Endothelial cell of umbilical vein (primary cell): ENCODE measurements at regions not wholly inside any gene's neighbourhood (a gene's known extent, or its start where the extent isn't known, plus 50 kb on each side); places are given as distances from the start of the nearest gene placed in this dataset.

Experiments used
- BruUV-seq: library from RNA; stranded (reverse); fragments of 400-500 nt; replicated peaks from 2 replicates; lab custom pipeline; 2021; lab: Mats Ljungman, UMichigan
- CTCF ChIA-PET: fragments of 300-600, 350-600 bp; sonication (Branson Sonifier 250); formaldehyde crosslinking; loops from one replicate; lab custom pipeline; 2021; ENCODE audit warnings: antibody characterized with exemption, inconsistent platforms; lab: Charles Lee
- POLR2A ChIA-PET: fragments of 300-600, 350-600 bp; sonication (Branson Sonifier 250); formaldehyde crosslinking; loops from one replicate; lab custom pipeline; 2021; ENCODE audit warnings: antibody characterized with exemption, inconsistent platforms; lab: Charles Lee
- DNase-seq: peaks from one replicate; pipeline ENCODE4 v3.0.0-alpha.2; 2011; ENCODE audit warnings: low read depth, low spot score
- FAIRE-seq: peaks from 2 replicates; lab custom pipeline; 2011; peaks lifted over from hg19 to GRCh38; lab: Jason Lieb, UNC
- H2AFZ ChIP-seq: 2 replicates; pipeline ENCODE4 v1.6.0; 2012; ENCODE audit warnings: low read depth, low read length, control low read depth, inconsistent platforms
- H3K27ac ChIP-seq: 2 replicates; pipeline ENCODE4 v1.5.1; 2011; ENCODE audit warnings: low read depth, mild to moderate bottlenecking, control low read depth, low read length, moderate library complexity; ENCODE audit not compliant: insufficient read depth
- H3K27me3 ChIP-seq, 2 experiments: 2 replicates each; pipeline versions ENCODE4 v1.6.0 to v1.6.1; 2011; ENCODE audit warnings: low read length in 2 of 2, mixed read lengths in 1 of 2; ENCODE audit not compliant: control insufficient read depth in 2 of 2, insufficient read depth in 2 of 2
- H3K36me3 ChIP-seq, 2 experiments: 2 replicates in 1 of 2; 3 replicates in 1 of 2; pipeline ENCODE4 v1.5.1; 2011; ENCODE audit warnings: low read length in 2 of 2, mild to moderate bottlenecking in 1 of 2, moderate library complexity in 1 of 2; ENCODE audit not compliant: control insufficient read depth in 2 of 2, insufficient read depth in 2 of 2; ENCODE audit errors: extremely low read depth in 1 of 2
- H3K4me1 ChIP-seq: 3 replicates; pipeline ENCODE4 v1.5.1; 2011; ENCODE audit warnings: mild to moderate bottlenecking, low read length; ENCODE audit not compliant: control insufficient read depth, insufficient read depth; ENCODE audit errors: extremely low read depth
- H3K4me2 ChIP-seq: 2 replicates; pipeline ENCODE4 v1.6.1; 2011; ENCODE audit warnings: low read length, control low read depth, mixed read lengths; ENCODE audit not compliant: insufficient read depth
- H3K4me3 ChIP-seq, 3 experiments: fragments of 200-600 bp in 1 of 3; sonication (generic), shearing (Covaris generic) in 1 of 3; replicated peaks in 1 of 3; 2 replicates each; pipeline ENCODE4 v1.5.1; 2011 to 2016; ENCODE audit warnings: control low read depth in 3 of 3, low read length in 3 of 3, mild to moderate bottlenecking in 2 of 3, inconsistent platforms in 1 of 3, low read depth in 1 of 3, moderate library complexity in 1 of 3; ENCODE audit not compliant: insufficient read depth in 1 of 3
- H3K79me2 ChIP-seq: 2 replicates; pipeline ENCODE4 v1.6.0; 2012; ENCODE audit warnings: low read length, inconsistent platforms; ENCODE audit not compliant: control insufficient read depth, insufficient read depth
- H3K9ac ChIP-seq: replicated peaks from 2 replicates; pipeline ENCODE3; 2011; ENCODE audit warnings: low read length, control low read depth; ENCODE audit not compliant: insufficient read depth; ENCODE audit errors: extremely low read depth
- H3K9me1 ChIP-seq: replicated peaks from 3 replicates; pipeline ENCODE4 v1.6.0; 2011; ENCODE audit warnings: mild to moderate bottlenecking, low read length; ENCODE audit not compliant: control insufficient read depth, insufficient read depth; ENCODE audit errors: extremely low read depth
- H3K9me3 ChIP-seq: replicated peaks from 2 replicates; pipeline ENCODE4 v1.5.1; 2012; ENCODE audit warnings: low read length, inconsistent platforms; ENCODE audit not compliant: control insufficient read depth, insufficient read depth
- H4K20me1 ChIP-seq: replicated peaks from 2 replicates; pipeline ENCODE3; 2011; ENCODE audit warnings: mild to moderate bottlenecking, low read length; ENCODE audit not compliant: control insufficient read depth, insufficient read depth; ENCODE audit errors: extremely low read depth
- CTCF ChIP-seq, 2 donors: IDR thresholded peaks; 1 replicate in 1 of 2; 2 replicates in 1 of 2; pipeline ENCODE4 v1.5.1; 2011; ENCODE audit warnings: low read length in 2 of 2, mild to moderate bottlenecking in 2 of 2, moderate library complexity in 2 of 2, control low read depth in 1 of 2, inconsistent platforms in 1 of 2, low read depth in 1 of 2; ENCODE audit not compliant: insufficient read depth in 1 of 2; ENCODE audit errors: extremely low read depth in 1 of 2
- EZH2 ChIP-seq: IDR thresholded peaks from 2 replicates; pipeline ENCODE4 v1.6.1; 2012; ENCODE audit warnings: borderline replicate concordance, low read depth, mild to moderate bottlenecking, moderate library complexity, low read length, inconsistent platforms; ENCODE audit not compliant: severe bottlenecking
- FOS ChIP-seq: IDR thresholded peaks from 2 replicates; pipeline ENCODE4 v1.6.1; 2011; ENCODE audit warnings: mild to moderate bottlenecking, low read length, moderate library complexity, borderline replicate concordance; ENCODE audit not compliant: insufficient read depth
- GATA2 ChIP-seq: IDR thresholded peaks from 2 replicates; pipeline ENCODE4 v1.7.0; 2011; ENCODE audit warnings: low read depth, mild to moderate bottlenecking, moderate library complexity, mixed read lengths, low read length; ENCODE audit not compliant: insufficient read length, insufficient read depth
- JUN ChIP-seq: IDR thresholded peaks from 2 replicates; pipeline ENCODE4 v1.6.1; 2011; ENCODE audit warnings: borderline replicate concordance, low read depth; ENCODE audit not compliant: insufficient read length, insufficient read depth
- MAX ChIP-seq: IDR thresholded peaks from 2 replicates; pipeline ENCODE4 v1.6.1; 2011; ENCODE audit not compliant: insufficient read depth, insufficient read length
- MYC ChIP-seq: IDR thresholded peaks from one replicate; pipeline ENCODE4 v1.6.1; 2011; ENCODE audit warnings: mild to moderate bottlenecking, low read depth, low read length
- POLR2A ChIP-seq: IDR thresholded peaks from 2 replicates; pipeline ENCODE4 v1.6.1; 2012; ENCODE audit warnings: low read depth, mild to moderate bottlenecking, control low read depth, low read length
- POLR2AphosphoS5 ChIP-seq: IDR thresholded peaks from 2 replicates; pipeline ENCODE4 v1.6.1; 2012; ENCODE audit warnings: low read depth, mild to moderate bottlenecking, control low read depth, low read length, moderate library complexity; ENCODE audit not compliant: insufficient read depth
- dilution Hi-C: fragments of 300-500 bp; cut with MboI; formaldehyde crosslinking; loops from one replicate; pipeline ENCODE4 v1.15.0; 2019; ENCODE audit warnings: low sequenced_read_pairs; ENCODE audit not compliant: extremely low pct_ligation_motif_present
- intact Hi-C: fragments of 100-400 bp; cut with micrococcal nuclease; formaldehyde crosslinking; loops from one replicate; pipeline ENCODE4 v1.10.0; 2022

GRCh38 chr20:24384865-24385264, 84.6 kb upstream of the SYNDIG1 start:
- no peak for TF ChIP-seq MAX
- no peak for TF ChIP-seq EZH2
- TF ChIP-seq MYC, result no peak
- TF ChIP-seq GATA2, result no peak
- no peak for TF ChIP-seq JUN
- TF ChIP-seq POLR2A, result no peak
- TF ChIP-seq FOS, result no peak
- no peak for TF ChIP-seq CTCF (IDR thresholded peaks at IDR 0.05; ENCODE audit: extremely low read depth in 1 of 2, insufficient read depth in 1 of 2, low read depth in 1 of 2, low read length in 2 of 2)
- TF ChIP-seq POLR2AphosphoS5, result no peak
- Histone ChIP-seq H2AFZ (no peak overlapping the region), H3K4me1 (no peaks in the 10 kb centered on the region), H3K4me3 (no peak overlapping the region), H3K9me1 (no peaks in the 10 kb centered on the region), H3K79me2 (no peaks in the 10 kb centered on the region), H3K9me3 (no peaks in the 10 kb centered on the region), H3K27ac (no peak overlapping the region), H3K36me3 (no peaks in the 10 kb centered on the region), H3K4me2 (no peak overlapping the region), H4K20me1 (no peaks in the 10 kb centered on the region), H3K27me3 (no peaks in the 10 kb centered on the region), H3K9ac (no peak overlapping the region)
- ChIA-PET POLR2A (no interaction called here), CTCF (no interaction called here)
- FAIRE-seq, result no peak
- intact Hi-C loops (no loop called here), dilution Hi-C loops (no loop called here)
- no TSS peak for BruUV-seq
- no peak for DNase-seq
